LoVo (cell line): ENCODE measurements at regions not wholly inside any gene's neighbourhood (a gene's known extent, or its start where the extent isn't known, plus 50 kb on each side); places are given as distances from the start of the nearest gene placed in this dataset.

Experiments
- DNase-seq: peaks from one replicate; pipeline ENCODE4 v3.0.0-alpha.2; 2016; ENCODE audit warnings: low spot score

GRCh38 chr1:13922466-13923110 is 222.6 kb downstream of the PRDM2 start:
- DNase-seq = peak; percentile 14

GRCh38 chr1:13926556-13926955 is 226.6 kb downstream of the PRDM2 start:
- DNase-seq = no peak

GRCh38 chr1:13927736-13928135 is 227.7 kb downstream of the PRDM2 start:
- no peak for DNase-seq

DNA sequence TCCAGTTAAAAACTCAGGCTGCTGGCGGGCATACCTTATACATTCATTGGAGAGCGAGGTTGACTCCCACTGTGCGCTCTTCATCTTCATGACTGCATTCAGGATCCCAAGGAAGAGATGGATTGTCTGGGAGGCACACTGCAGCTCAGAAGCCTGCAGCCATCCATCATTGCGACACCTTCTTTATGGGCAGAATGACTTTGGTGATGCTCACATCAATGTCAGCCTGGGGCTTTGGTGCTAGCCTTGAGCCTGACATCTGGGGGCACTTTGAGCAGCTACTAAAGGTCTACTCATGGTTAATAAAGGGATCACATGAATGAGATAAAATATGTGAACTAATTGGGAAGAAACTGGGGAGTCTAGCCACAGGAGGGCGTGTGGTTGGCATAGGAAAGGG is 229.3 kb downstream of the PRDM2 start:
- no peak for DNase-seq

- no peak for DNase-seq
Observed at GRCh38 chr1:13930151-13930550, 230.2 kb downstream of the PRDM2 start.

DNA sequence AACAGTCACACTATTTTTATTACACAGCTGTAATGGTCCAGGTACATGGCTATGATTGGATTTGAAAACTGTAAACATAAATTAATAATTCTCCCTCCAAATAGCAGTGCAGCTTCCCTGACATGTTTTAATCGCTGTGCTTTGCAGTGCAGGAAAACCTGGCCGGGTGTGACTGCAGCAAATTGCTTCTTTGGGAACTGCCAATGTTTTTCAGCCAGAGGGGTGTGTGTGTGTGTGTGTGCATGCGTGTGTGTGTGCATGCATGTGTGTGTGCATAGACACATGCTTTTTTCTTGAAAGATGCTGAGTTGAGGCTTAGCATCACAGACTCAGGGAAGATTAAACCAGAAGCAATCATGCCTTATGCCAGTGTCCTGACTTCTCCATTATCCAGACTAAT is 231.2 kb downstream of the PRDM2 start:
- DNase-seq = no peak

- DNase-seq = no peak
Observed at GRCh38 chr1:13935336-13935735, 235.3 kb downstream of the PRDM2 start.

GRCh38 chr1:13941315-13941714 is 241.3 kb downstream of the PRDM2 start:
- no peak for DNase-seq

DNA sequence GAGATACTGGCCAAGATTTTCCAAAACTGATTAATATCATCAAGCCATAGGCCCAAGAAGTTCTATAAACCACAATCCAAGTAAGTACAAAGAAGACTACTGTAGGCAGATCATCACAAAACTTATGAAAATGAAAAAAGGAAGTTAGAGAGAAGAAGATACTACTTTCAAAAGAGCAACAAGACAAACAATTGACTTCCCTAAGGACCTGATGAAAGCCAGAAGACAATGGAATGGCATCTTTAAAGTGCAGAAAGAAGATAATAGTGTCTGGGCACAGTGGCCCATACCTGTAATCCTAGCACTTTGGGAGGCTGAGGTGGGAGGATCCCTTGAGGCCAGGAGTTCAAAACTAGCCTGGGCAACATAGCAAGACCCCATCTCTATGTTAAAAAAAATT is 243.1 kb downstream of the PRDM2 start:
- no peak for DNase-seq

GRCh38 chr1:13945856-13946255 is 245.9 kb downstream of the PRDM2 start:
- DNase-seq = no peak

DNA sequence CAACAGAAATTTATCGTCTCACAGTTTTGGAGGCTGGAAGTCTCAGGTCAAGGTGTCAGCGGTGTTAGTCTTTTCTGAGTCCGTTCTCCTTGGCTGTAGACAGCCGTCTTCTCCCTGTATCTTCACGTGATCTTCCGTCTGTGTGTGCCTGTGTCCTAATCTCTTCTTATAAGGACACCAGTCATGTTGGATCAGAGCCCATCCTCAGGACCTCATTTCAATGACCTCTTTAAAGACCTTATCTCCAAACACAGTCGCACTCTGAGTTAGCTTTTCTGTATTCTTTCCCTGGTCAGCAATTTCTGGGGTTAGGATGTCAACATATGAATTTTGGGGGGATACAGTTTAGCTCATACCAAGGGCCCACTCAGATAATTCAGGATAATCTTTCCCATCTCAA is 247.7 kb downstream of the PRDM2 start:
- no peak for DNase-seq

GRCh38 chr1:13948396-13948795 is 248.4 kb downstream of the PRDM2 start:
- no peak for DNase-seq

DNA sequence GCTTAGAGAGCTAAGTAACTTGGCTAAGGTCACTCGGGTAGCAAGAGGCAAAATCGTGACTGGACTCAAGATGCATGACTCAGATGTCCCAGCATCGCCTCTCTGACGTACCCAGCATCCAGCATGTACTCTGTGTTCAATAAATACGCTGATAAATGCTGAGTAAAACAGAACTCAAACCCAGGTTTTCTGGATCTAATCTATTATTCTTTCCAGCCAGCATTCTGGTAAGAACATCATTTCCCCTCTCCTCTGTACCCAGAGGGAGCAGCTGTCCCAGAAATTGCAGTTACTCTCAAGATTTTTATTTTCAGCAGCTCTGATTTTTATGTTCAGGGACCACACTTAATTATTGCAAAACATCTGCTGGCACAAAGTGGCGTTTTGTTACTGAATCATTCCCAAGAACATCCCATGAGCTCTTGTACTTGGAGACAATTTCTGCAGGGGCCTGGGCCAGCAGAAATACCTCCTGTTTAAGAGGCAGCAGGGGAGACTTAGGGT is 249.0 kb downstream of the PRDM2 start:
- no peak for DNase-seq

DNA sequence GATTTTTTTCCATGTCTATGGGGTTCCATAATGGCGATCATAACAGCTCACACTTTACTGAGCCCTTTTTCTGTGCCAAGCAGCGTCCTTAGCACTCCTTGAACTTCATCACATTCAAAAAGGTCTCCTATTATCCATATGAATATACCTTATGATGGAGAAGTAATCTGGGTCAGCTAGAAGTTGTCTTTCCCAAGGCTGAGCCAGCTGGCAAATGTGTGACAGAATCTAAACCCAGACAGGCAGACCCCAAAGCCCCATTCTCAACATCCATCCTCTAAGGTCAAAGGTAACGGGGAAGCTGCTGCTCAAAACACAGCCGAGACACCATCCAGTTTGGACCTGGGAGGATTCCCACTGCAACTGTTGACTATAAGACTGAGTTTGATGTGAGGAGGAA is 249.6 kb downstream of the PRDM2 start:
- DNase-seq = no peak

DNA sequence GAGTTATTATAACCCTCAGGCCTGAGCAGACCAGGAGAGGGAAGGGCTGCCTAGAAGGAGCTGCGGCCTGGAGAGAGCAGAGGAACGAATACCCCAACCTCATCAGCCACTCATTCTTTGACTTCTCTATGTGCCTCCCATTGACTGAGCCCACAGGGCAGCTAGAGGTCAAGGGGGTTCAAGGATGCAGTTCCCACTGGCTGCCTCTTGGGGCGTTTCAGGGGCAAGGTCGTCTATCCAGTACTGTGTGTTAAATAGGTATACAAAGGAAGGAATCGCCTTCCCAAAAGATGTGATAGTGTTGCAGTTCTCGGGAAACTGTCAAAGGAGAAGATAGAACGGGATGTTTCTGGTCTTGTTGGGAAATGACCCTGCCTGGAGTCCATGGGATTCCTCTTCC is 250.6 kb downstream of the PRDM2 start:
- no peak for DNase-seq

- no peak for DNase-seq
Observed at GRCh38 chr1:13951793-13952751, 252.1 kb downstream of the PRDM2 start.

DNA sequence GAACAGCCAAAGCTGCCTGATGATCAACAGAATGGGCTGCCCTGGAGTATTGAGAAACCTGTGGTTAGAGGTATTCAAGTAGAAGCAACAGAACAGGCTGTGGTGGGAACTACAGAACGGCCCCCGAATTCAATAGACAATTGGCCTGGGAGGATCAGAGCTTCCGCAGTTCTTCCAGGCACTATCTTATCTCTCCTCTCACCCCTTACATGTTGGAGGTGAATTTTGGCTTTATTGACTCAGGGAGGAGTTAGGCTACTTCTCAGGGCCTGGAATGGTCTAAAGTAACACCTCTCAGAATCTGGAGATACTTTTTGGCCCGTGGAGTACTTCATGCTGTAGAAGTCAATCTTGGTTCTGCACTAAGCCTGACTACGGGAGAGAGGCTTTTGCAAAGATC is 253.0 kb downstream of the PRDM2 start:
- no peak for DNase-seq

GRCh38 chr1:13956393-13956792 is 256.4 kb downstream of the PRDM2 start:
- DNase-seq = no peak

DNA sequence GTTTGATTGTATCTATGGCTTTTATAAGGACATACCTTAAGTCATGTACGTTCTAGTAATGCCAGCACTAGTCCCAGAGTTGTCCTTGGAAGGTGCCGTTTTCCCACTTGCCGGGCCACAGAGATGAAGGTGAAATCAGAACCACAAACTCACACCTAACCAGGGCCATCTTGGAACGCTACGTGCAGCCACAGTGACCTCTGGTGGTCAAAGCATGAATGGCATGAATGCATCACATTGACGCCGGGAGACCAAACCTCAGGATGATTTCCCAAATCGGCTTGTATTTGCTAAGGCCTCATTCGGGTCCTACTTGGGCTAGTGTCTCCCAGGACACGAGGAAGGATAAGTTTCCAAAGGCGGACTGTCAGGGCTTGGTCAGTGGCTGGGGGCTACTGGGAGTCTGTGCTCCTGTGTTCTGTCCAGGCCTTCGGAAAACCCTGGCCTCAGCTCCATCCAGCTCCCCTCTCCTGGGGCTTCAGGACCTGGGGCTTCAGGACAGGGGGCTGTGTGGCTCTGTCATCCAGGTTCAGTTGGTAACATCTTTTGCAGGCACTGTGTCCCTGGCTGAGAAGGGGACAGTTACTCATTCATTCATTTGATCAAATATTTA is 260.5 kb downstream of the PRDM2 start:
- peak; percentile 44 for DNase-seq

DNA sequence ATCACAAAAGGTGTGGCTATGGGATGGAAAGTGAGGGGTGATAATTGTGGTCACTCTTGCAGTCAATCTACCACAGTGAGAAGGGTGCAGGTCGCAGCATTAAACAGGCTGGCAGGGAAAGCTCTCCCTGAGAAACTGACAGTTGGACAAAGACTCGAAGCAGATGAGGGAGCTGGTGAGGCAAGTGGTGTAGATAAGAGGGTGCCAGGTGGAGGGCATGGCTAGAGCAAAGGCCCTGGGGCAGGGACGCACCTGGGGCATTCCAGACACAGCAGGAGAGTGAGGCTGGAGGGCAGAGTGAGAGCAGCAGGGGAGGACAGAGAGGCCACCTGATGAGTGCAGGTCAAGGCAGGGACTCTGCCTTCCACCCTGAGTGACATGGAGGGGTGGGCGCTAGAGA is 264.8 kb downstream of the PRDM2 start:
- DNase-seq = no peak

- DNase-seq = peak; percentile 22
Observed at GRCh38 chr1:13965770-13966398, 265.9 kb downstream of the PRDM2 start.

DNA sequence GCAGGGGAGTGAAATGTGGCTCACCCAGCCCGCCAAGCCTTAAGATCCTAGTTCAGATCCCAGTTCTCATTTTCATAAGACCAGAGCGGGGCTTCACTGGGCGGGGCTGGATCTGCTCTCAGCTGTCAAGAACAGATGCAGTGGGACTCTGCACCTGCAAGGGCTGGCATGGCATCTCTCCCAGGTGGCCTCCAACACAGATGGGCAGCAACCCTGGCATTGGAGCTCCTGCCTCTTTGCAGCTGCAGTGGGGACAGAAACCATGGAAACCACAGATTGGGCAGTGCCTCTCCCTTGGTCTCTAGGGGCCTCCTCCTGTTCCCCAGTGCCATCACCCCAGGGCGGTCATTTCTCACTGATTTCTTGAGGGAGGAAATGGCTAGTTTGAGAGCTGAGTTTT is 267.7 kb downstream of the PRDM2 start:
- DNase-seq = no peak
